GM12872 (cell line): ENCODE measurements at regions not wholly inside any gene's neighbourhood (a gene's known extent, or its start where the extent isn't known, plus 50 kb on each side); places are given as distances from the start of the nearest gene placed in this dataset.

ENCODE experiments used
- TF ChIP-seq, protein P1 (sequence below): IDR thresholded peaks from 3 replicates; pipeline ENCODE4 v1.5.1; 2011; ENCODE audit warnings: low read depth, mild to moderate bottlenecking, low read length, moderate library complexity; ENCODE audit not compliant: insufficient read depth

DNA sequence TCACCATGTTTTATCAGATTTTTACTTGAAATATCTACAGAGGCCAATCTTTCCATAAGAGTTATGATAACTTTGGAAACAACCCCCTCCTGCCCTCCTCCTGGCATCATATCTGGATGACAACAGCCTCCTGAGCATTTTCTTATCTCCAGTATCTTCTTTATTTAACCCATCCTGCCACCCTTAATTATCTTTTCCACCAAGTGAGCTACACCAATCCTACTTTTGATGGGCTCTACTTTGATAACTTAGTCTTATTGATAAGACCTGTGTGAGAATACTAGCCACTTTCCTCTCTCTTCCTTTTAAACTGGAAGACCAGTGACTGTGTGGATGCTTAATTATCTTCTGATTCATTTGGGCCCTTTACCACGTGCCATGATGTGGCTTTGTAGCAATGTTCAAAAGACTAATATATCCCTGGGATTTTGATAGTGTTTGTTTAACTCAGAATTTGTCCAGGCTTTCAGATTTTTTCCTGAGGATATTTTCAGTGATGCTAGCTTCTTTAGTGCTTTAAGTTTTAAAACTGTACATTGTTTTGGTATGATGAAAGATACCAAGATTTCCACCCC is 330.1 kb upstream of the GIMD1 start:
- TF ChIP-seq, protein P1, sequence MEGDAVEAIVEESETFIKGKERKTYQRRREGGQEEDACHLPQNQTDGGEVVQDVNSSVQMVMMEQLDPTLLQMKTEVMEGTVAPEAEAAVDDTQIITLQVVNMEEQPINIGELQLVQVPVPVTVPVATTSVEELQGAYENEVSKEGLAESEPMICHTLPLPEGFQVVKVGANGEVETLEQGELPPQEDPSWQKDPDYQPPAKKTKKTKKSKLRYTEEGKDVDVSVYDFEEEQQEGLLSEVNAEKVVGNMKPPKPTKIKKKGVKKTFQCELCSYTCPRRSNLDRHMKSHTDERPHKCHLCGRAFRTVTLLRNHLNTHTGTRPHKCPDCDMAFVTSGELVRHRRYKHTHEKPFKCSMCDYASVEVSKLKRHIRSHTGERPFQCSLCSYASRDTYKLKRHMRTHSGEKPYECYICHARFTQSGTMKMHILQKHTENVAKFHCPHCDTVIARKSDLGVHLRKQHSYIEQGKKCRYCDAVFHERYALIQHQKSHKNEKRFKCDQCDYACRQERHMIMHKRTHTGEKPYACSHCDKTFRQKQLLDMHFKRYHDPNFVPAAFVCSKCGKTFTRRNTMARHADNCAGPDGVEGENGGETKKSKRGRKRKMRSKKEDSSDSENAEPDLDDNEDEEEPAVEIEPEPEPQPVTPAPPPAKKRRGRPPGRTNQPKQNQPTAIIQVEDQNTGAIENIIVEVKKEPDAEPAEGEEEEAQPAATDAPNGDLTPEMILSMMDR, result no peak

DNA sequence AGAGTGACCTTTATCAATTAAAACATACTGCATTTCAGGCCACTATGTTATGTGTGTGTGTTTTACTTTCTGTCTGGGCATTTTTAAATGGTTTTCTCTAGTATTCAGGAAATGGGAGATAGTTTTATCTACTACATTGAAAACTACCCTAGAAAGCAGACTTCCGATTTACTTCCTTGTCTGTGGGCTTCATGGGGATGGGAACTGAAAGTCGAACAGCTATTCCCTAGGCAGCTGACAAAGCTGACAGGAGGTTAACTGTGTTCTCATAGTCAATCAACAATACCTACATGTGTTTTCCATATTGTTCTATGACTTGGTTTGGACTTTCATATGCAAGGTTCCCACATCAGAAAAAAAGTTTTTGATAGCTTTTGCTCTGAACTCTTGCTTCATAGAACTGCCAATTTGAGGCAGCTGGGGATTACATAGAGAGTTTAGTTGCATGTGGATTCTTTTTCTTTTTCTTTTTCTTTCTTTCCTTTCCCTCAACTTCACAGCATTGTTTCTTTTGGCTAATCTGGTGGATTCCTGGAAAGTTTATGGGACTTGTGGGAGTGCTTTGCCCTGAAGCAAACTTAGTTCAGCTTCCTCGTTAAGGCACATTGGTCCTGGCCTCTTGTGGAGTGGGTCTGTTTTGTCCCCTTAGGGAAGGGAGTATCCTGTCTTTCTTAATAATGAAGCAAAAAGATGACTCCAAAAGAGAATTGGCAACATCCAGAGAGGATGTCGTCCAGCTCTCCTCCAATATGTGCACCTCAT is 327.1 kb upstream of the GIMD1 start:
- TF ChIP-seq, protein P1, result no peak

DNA sequence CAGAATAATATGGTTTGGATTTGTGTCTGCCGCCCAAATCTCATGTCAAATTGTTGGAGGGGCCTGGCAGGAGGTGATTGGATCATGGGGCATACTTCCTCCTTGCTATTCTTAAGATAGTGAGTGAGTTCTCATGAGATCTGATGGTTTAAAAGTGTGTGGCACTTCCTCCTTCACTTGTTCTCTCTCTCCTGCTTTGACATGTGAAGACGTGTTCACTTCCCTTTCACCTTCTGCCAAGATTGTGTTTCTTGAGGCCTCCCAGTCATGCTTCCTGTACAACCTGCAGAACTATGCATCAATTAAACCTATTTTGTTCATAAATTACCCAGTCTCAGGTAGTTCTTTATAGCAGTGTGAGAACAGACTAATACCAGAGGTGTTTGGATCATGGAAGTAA is 325.7 kb upstream of the GIMD1 start:
- TF ChIP-seq, protein P1, result no peak

DNA sequence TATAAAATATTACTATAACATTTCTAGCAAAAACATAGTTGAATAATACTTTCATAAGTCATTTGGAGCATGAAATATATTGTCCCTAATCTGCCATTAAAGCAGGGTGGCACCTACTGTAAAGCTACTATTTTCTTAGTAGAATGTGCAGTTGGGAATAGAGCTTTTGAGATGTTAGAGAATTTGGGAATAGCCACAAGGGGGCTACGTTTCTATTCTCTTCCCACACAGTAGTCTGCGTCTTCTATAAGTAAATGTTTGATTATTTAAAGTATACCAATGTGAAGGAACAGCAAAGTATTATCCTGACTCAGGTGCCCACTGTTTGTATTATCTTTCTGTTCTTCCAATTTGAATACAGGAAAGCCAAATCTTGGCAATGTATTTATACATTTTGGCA is 323.2 kb upstream of the GIMD1 start:
- TF ChIP-seq, protein P1, result no peak

DNA sequence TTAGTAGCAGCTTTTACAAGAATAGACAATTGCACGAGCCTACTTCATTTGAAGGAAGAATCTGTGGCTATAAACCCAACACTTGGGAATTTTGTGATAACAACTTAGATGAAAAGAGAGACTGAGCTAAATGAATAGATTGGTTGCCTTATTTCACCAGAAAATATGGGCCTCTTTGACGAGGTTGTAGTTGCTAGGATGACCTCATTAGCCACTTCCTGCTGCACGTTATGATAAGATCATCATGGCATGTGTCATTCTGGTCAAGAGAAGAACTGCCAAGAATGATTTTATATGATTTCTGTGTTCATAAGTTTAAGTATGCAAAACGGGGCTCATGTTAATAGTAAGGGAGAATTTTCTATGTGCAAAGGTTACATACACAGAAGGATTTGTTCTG is 321.9 kb upstream of the GIMD1 start:
- TF ChIP-seq, protein P1, result no peak

DNA sequence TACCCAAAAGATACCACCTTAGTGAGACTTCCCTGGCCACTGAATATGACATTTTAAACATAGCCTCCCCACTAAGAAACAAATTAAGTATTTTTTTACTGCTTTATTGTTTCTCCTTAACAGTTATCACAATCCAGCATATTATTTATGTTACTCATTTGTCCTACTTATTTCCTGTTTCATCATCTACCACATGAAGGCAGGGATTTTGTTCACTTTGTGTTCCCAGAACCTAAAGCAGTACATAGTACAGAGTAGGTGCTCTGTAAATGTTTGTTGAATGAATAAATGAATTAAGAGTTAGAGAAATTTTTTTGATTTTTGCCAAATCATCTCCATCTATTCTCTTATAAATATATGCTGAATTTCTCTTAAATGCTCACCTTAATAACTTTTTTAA is 318.4 kb upstream of the GIMD1 start:
- TF ChIP-seq, protein P1, result no peak

DNA sequence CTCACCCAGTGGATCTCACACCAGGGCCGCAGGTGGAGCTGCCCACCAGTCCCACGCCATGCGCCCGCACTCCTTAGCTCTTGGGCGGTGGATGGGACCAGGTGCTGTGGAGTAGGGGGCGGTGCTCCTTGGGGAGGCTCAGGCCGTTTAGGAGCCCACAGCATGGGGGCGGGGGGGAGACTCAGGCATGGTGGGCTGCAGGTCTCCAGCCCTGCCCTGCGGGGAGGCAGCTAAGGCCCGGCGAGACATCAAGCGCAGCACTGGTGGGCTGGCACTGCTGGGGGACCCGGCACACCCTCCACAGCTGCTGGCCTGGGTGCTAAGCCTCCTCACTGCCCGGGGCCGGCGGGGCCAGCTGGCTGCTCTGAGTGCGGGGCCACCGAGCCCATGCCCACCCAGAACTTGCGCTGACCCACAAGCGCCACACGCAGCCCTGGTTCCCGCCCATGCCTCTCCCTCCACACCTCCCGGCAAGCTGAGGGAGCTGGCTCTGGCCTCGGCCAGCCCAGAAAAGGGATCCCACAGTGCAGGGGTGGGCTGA is 312.9 kb upstream of the GIMD1 start:
- TF ChIP-seq, protein P1, result no peak
